Caco-2 (cell line): ENCODE measurements at regions not wholly inside any gene's neighbourhood (a gene's known extent, or its start where the extent isn't known, plus 50 kb on each side); places are given as distances from the start of the nearest gene placed in this dataset.

Experiments used
- BruUV-seq: library from RNA; stranded (reverse); fragments of 400-500 nt; replicated peaks from 2 replicates; lab custom pipeline; 2021; lab: Mats Ljungman, UMichigan
- CTCF ChIA-PET: fragments of 300-600 bp; sonication (Branson Sonifier 250); formaldehyde crosslinking; loops from one replicate; lab custom pipeline; 2022; ENCODE audit warnings: antibody characterized with exemption; lab: Charles Lee
- POLR2A ChIA-PET: fragments of 300-600 bp; sonication (Branson Sonifier 250); formaldehyde crosslinking; loops from one replicate; lab custom pipeline; 2022; ENCODE audit warnings: antibody characterized with exemption; lab: Charles Lee
- DNase-seq, 2 experiments: peaks; one replicate each; pipeline versions ENCODE4 v3.0.0 to v3.0.0-alpha.2; 2020 to 2022
- H3K27me3 ChIP-seq: replicated peaks from 2 replicates; pipeline ENCODE4 v1.6.0; 2011; ENCODE audit warnings: low read length; ENCODE audit not compliant: control insufficient read depth, insufficient read depth
- H3K36me3 ChIP-seq: 2 replicates; pipeline ENCODE4 v1.5.1; 2011; ENCODE audit warnings: low read length; ENCODE audit not compliant: control insufficient read depth, insufficient read depth
- H3K4me1 ChIP-seq: fragments of 250-450 bp; sonication (Bioruptor Pico); 2 replicates; pipeline ENCODE4 v1.5.1; 2020; ENCODE audit warnings: mild to moderate bottlenecking
- H3K4me3 ChIP-seq: 2 replicates; pipeline ENCODE4 v1.5.1; 2011; ENCODE audit warnings: low read depth, mild to moderate bottlenecking, control low read depth, low read length
- H3K9me3 ChIP-seq: fragments of 250-450 bp; sonication (Bioruptor Pico); 2 replicates; pipeline ENCODE4 v1.5.1; 2020; ENCODE audit warnings: mild to moderate bottlenecking, moderate library complexity
- H3K27ac Mint-ChIP-seq: one replicate; pipeline ENCODE4 v1.8.0; 2022; ENCODE audit warnings: mixed read lengths; ENCODE audit not compliant: unreplicated experiment
- H3K27me3 Mint-ChIP-seq: one replicate; pipeline ENCODE4 v1.8.0; 2022; ENCODE audit warnings: mixed read lengths; ENCODE audit not compliant: insufficient read depth, unreplicated experiment
- H3K36me3 Mint-ChIP-seq: one replicate; pipeline ENCODE4 v1.8.0; 2022; ENCODE audit warnings: mild to moderate bottlenecking, mixed read lengths; ENCODE audit not compliant: insufficient read depth, unreplicated experiment
- H3K4me1 Mint-ChIP-seq: one replicate; pipeline ENCODE4 v1.8.0; 2022; ENCODE audit warnings: low read depth, mixed read lengths; ENCODE audit not compliant: unreplicated experiment
- H3K4me3 Mint-ChIP-seq: one replicate; pipeline ENCODE4 v1.8.0; 2022; ENCODE audit warnings: mild to moderate bottlenecking, moderate library complexity, mixed read lengths; ENCODE audit not compliant: unreplicated experiment
- H3K9me3 Mint-ChIP-seq: one replicate; pipeline ENCODE4 v1.8.0; 2022; ENCODE audit warnings: mixed read lengths; ENCODE audit not compliant: unreplicated experiment
- CTCF ChIP-seq, 2 experiments: fragments of 200-600 bp in 1 of 2; IDR thresholded peaks; 1 replicate in 1 of 2; 2 replicates in 1 of 2; pipeline versions ENCODE4 v1.5.1 to v1.8.0; 2011 to 2022; ENCODE audit warnings: antibody characterized with exemption in 1 of 2, control low read depth in 1 of 2, inconsistent platforms in 1 of 2, low read depth in 1 of 2, low read length in 1 of 2, mild to moderate bottlenecking in 1 of 2, moderate library complexity in 1 of 2; ENCODE audit not compliant: insufficient read depth in 1 of 2, severe bottlenecking in 1 of 2, unreplicated experiment in 1 of 2
- intact Hi-C: fragments of 100-400 bp; cut with micrococcal nuclease; formaldehyde crosslinking; loops from one replicate; pipeline ENCODE4 v1.10.0; 2022; ENCODE audit not compliant: unreplicated experiment

DNA sequence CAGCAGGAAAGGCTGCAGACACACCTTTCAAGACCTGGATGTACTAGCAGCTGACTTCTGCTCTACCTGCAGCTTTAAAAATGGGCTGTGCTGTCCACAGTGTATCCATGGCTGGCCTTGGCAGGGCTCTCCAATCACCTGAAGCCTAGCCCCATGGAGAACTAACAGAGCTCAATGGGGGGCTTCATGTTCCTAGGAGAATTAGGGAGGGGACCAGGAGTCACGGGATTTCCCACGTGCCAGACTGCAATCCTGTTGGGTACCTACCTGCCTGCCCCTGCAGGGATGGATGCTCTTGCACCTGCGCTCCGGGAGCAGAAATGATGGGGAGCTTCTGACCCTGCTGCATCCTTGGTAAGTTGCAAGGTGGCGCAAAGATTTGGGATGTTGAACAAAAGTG, 462.1 kb downstream of the ICE1 start:
- CTCF ChIA-PET: no interaction called here
- BruUV-seq: no TSS peak
- POLR2A ChIA-PET: no interaction called here
- no peak for DNase-seq
- Mint-ChIP-seq H3K36me3 (no peaks in the 10 kb centered on the region), H3K4me1 (no peaks in the 10 kb centered on the region), H3K27me3 (peaks cover 14% of the 10 kb centered on the region), H3K4me3 (no peak overlapping the region), H3K9me3 (no peaks in the 10 kb centered on the region), H3K27ac (no peak overlapping the region)
- H3K4me1 ChIP-seq: no peaks in the 10 kb centered on the region
- intact Hi-C loops: loop anchor here (5.0 kb wide), 1 partner anchor 392 kb away; no protein-coding TSS in a partner anchor
- no peaks in the 10 kb centered on the region for H3K9me3 ChIP-seq
- H3K36me3 ChIP-seq: no peaks in the 10 kb centered on the region
- TF ChIP-seq CTCF (IDR thresholded peaks at IDR 0.05; ENCODE audit: insufficient read depth in 1 of 2, low read depth in 1 of 2, low read length in 1 of 2, severe bottlenecking in 1 of 2, unreplicated experiment in 1 of 2): no peak
- H3K4me3 ChIP-seq: no peak overlapping the region
- H3K27me3 ChIP-seq: no peaks in the 10 kb centered on the region

DNA sequence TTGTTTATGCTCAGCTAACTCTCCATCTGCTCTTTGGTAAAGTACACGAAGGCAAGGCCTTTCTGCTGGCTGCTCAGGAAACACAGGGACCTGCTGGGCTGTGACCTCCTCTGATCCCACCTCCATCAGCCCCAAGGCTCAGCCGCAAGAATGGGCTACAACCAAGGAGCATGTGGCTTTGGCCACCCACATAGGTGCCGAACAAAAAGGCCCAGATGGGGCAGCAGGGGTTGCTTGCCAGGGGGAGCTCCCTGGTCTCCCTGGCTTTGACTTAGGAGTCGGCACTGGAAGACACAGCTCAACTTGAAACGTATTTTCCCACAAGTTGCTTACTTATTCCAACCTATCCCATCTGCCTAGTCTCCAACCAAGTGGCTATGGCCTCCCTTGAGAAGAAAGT, 461.1 kb downstream of the ICE1 start:
- intact Hi-C loops: loop anchor here (5.0 kb wide), 1 partner anchor 391 kb away; no protein-coding TSS in a partner anchor
- Mint-ChIP-seq H3K27ac (no peak overlapping the region), H3K9me3 (no peaks in the 10 kb centered on the region), H3K36me3 (no peaks in the 10 kb centered on the region), H3K4me1 (peaks cover 7% of the 10 kb centered on the region), H3K27me3 (peaks cover 13% of the 10 kb centered on the region), H3K4me3 (no peak overlapping the region)
- H3K9me3 ChIP-seq: no peaks in the 10 kb centered on the region
- no peak for TF ChIP-seq CTCF (IDR thresholded peaks at IDR 0.05; ENCODE audit: insufficient read depth in 1 of 2, low read depth in 1 of 2, low read length in 1 of 2, severe bottlenecking in 1 of 2, unreplicated experiment in 1 of 2)
- no peak overlapping the region for H3K4me3 ChIP-seq
- ChIA-PET CTCF (no interaction called here), POLR2A (no interaction called here)
- BruUV-seq: no TSS peak
- no peaks in the 10 kb centered on the region for H3K27me3 ChIP-seq
- DNase-seq: no peak
- H3K36me3 ChIP-seq: no peaks in the 10 kb centered on the region
- no peaks in the 10 kb centered on the region for H3K4me1 ChIP-seq

DNA sequence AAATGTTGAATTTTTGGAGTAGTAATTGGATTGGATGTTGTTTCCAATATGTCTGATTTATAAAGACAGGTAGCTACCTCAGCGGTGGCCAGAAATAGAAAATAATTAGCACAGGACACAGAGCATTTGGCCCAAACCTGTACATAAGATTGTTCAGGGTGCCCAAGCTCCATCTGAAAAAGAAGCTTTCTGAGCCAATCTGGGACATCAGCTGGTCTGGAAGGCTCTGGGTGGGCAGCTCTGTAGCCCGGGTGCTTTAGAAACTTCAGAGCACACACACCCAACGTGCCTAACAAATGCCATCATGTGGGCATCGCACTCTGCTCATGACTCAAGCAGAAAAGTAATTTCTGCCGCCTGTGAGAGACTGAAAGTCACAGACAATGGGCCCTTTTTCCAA, 460.7 kb downstream of the ICE1 start:
- Mint-ChIP-seq H3K27ac (no peak overlapping the region), H3K9me3 (no peaks in the 10 kb centered on the region), H3K4me3 (no peak overlapping the region), H3K4me1 (peaks cover 7% of the 10 kb centered on the region), H3K27me3 (peaks cover 15% of the 10 kb centered on the region), H3K36me3 (no peaks in the 10 kb centered on the region)
- Histone ChIP-seq H3K4me1 (no peaks in the 10 kb centered on the region), H3K27me3 (no peaks in the 10 kb centered on the region), H3K9me3 (no peaks in the 10 kb centered on the region), H3K36me3 (no peaks in the 10 kb centered on the region), H3K4me3 (no peak overlapping the region)
- CTCF ChIA-PET: no interaction called here
- DNase-seq: no peak
- POLR2A ChIA-PET: no interaction called here
- BruUV-seq: no TSS peak
- TF ChIP-seq CTCF (IDR thresholded peaks at IDR 0.05; ENCODE audit: insufficient read depth in 1 of 2, low read depth in 1 of 2, low read length in 1 of 2, severe bottlenecking in 1 of 2, unreplicated experiment in 1 of 2): no peak
- intact Hi-C loops: loop anchor here (5.0 kb wide), 1 partner anchor 391 kb away; no protein-coding TSS in a partner anchor
